Bronchial epithelial cell (primary cell): ENCODE measurements at regions not wholly inside any gene's neighbourhood (a gene's known extent, or its start where the extent isn't known, plus 50 kb on each side); places are given as distances from the start of the nearest gene placed in this dataset.

Experiments
- DNase-seq: peaks from one replicate; pipeline ENCODE4 v3.0.0-alpha.2; 2010; ENCODE audit warnings: low read depth
- FAIRE-seq: peaks from 2 replicates; lab custom pipeline; 2011; peaks lifted over from hg19 to GRCh38; lab: Jason Lieb, UNC
- H3K27me3 ChIP-seq: 2 replicates; pipeline ENCODE4 v1.5.1; 2011; ENCODE audit warnings: low read length; ENCODE audit not compliant: control insufficient read depth, insufficient read depth
- H3K36me3 ChIP-seq: 2 replicates; pipeline ENCODE4 v1.5.1; 2011; ENCODE audit warnings: low read length; ENCODE audit not compliant: control insufficient read depth, insufficient read depth
- H3K4me3 ChIP-seq: 2 replicates; pipeline ENCODE4 v1.5.1; 2011; ENCODE audit warnings: mild to moderate bottlenecking, low read depth, low read length, control low read depth
- CTCF ChIP-seq: IDR thresholded peaks from 2 replicates; pipeline ENCODE4 v1.5.1; 2011; ENCODE audit warnings: mild to moderate bottlenecking, moderate library complexity, low read length, control low read depth, inconsistent platforms; ENCODE audit not compliant: insufficient read depth, severe bottlenecking

- FAIRE-seq (no peak), DNase-seq (peak; percentile 28)
- H3K36me3 ChIP-seq: no peaks in the 10 kb centered on the region
- TF ChIP-seq CTCF: no peak
- no peak overlapping the region for H3K4me3 ChIP-seq
- no peaks in the 10 kb centered on the region for H3K27me3 ChIP-seq
These were observed 498.1 kb downstream of the LMO4 start for GRCh38 chr1:87826681-87827251.

- Histone ChIP-seq H3K36me3 (no peaks in the 10 kb centered on the region), H3K4me3 (no peak overlapping the region), H3K27me3 (no peaks in the 10 kb centered on the region)
- no peak for FAIRE-seq
- no peak for DNase-seq
- TF ChIP-seq CTCF: no peak
These were observed 500.7 kb downstream of the LMO4 start for GRCh38 chr1:87829360-87829759.

GRCh38 chr1:87830432-87830978 lies 501.8 kb downstream of the LMO4 start:
- H3K4me3 ChIP-seq: no peak overlapping the region
- no peaks in the 10 kb centered on the region for H3K27me3 ChIP-seq
- no peak for FAIRE-seq
- no peak for TF ChIP-seq CTCF
- H3K36me3 ChIP-seq: no peaks in the 10 kb centered on the region
- no peak for DNase-seq

- H3K27me3 ChIP-seq: no peaks in the 10 kb centered on the region
- H3K4me3 ChIP-seq: no peak overlapping the region
- DNase-seq: peak; percentile 11
- FAIRE-seq: no peak
- H3K36me3 ChIP-seq: no peaks in the 10 kb centered on the region
- no peak for TF ChIP-seq CTCF
These were observed 504.5 kb downstream of the LMO4 start for GRCh38 chr1:87833166-87833565.

DNA sequence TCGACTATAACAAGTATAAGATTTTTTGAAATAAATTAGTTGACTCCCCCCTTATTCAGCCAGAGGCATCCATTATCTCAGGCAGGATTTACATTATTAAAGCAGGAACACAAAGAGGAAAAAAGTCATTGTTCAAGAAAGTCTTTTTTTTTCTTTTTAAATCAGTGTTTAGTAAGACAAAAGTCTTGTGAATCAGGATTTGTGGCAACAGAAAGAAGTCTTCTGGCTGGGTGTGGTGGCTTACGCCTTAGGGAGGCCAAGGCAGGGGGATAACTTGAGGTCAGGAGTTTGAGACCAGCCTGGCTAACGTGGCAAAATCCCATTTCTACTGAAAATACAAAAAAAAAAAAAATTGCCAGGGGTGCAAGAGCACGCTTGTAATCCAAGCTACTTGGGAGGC lies 505.5 kb downstream of the LMO4 start:
- DNase-seq: no peak
- Histone ChIP-seq H3K27me3 (no peaks in the 10 kb centered on the region), H3K4me3 (no peak overlapping the region), H3K36me3 (no peaks in the 10 kb centered on the region)
- no peak for TF ChIP-seq CTCF
- no peak for FAIRE-seq

GRCh38 chr1:87834941-87835340 lies 506.3 kb downstream of the LMO4 start:
- DNase-seq (peak; percentile 48), FAIRE-seq (no peak)
- TF ChIP-seq CTCF: no peak
- no peak overlapping the region for H3K4me3 ChIP-seq
- no peaks in the 10 kb centered on the region for H3K27me3 ChIP-seq
- H3K36me3 ChIP-seq: no peaks in the 10 kb centered on the region
